EH (cell line): ENCODE measurements at regions not wholly inside any gene's neighbourhood (a gene's known extent, or its start where the extent isn't known, plus 50 kb on each side); places are given as distances from the start of the nearest gene placed in this dataset.

ENCODE experiments used
- DNase-seq: peaks from one replicate; pipeline ENCODE4 v3.0.0-alpha.2; 2015; ENCODE audit warnings: low read depth

- DNase-seq = no peak
Measured at GRCh38 chr4:125365731-125366130, 51.0 kb downstream of the FAT4 start.

GRCh38 chr4:125368146-125368545, 53.4 kb downstream of the FAT4 start:
- DNase-seq = peak; percentile 55

- DNase-seq = peak; percentile 87
Measured at GRCh38 chr4:125368671-125369081, 53.9 kb downstream of the FAT4 start.

GRCh38 chr4:125369098-125369497, 54.3 kb downstream of the FAT4 start:
- DNase-seq = no peak

GRCh38 chr4:125370478-125370877, 55.7 kb downstream of the FAT4 start:
- no peak for DNase-seq

GRCh38 chr4:125382995-125383394, 68.2 kb downstream of the FAT4 start:
- DNase-seq = no peak

- DNase-seq = peak; percentile 61
Measured at GRCh38 chr4:125387770-125388169, 73.0 kb downstream of the FAT4 start.

- DNase-seq = peak; percentile 89
Measured at GRCh38 chr4:125388613-125389012, 73.9 kb downstream of the FAT4 start.

GRCh38 chr4:125389713-125390112, 75.0 kb downstream of the FAT4 start:
- DNase-seq = peak; percentile 97

GRCh38 chr4:125390126-125390525, 75.4 kb downstream of the FAT4 start:
- DNase-seq = peak; percentile 83

- DNase-seq = peak; percentile 52
Measured at GRCh38 chr4:125390727-125391126, 76.0 kb downstream of the FAT4 start.

GRCh38 chr4:125392694-125393093, 77.9 kb downstream of the FAT4 start:
- DNase-seq = no peak

GRCh38 chr4:125393825-125394224, 79.1 kb downstream of the FAT4 start:
- DNase-seq = no peak

GRCh38 chr4:125397226-125397625, 82.5 kb downstream of the FAT4 start:
- no peak for DNase-seq

- no peak for DNase-seq
Measured at GRCh38 chr4:125398263-125399002, 83.7 kb downstream of the FAT4 start.

GRCh38 chr4:125400756-125401155, 86.0 kb downstream of the FAT4 start:
- DNase-seq = no peak

GRCh38 chr4:125401784-125402183, 87.0 kb downstream of the FAT4 start:
- no peak for DNase-seq

- DNase-seq = no peak
Measured at GRCh38 chr4:125420526-125420925, 105.8 kb downstream of the FAT4 start.

GRCh38 chr4:125421547-125421946, 106.8 kb downstream of the FAT4 start:
- no peak for DNase-seq

- DNase-seq = no peak
Measured at GRCh38 chr4:125423124-125423523, 108.4 kb downstream of the FAT4 start.

- no peak for DNase-seq
Measured at GRCh38 chr4:125428832-125429231, 114.1 kb downstream of the FAT4 start.

- no peak for DNase-seq
Measured at GRCh38 chr4:125430086-125430485, 115.3 kb downstream of the FAT4 start.

GRCh38 chr4:125432078-125432477, 117.3 kb downstream of the FAT4 start:
- DNase-seq = peak; percentile 35

GRCh38 chr4:125433453-125433852, 118.7 kb downstream of the FAT4 start:
- DNase-seq = peak; percentile 79
